ENCODE measurements at regions not wholly inside any gene's neighbourhood (a gene's known extent, or its start where the extent isn't known, plus 50 kb on each side); places are given as distances from the start of the nearest gene placed in this dataset.

DNA sequence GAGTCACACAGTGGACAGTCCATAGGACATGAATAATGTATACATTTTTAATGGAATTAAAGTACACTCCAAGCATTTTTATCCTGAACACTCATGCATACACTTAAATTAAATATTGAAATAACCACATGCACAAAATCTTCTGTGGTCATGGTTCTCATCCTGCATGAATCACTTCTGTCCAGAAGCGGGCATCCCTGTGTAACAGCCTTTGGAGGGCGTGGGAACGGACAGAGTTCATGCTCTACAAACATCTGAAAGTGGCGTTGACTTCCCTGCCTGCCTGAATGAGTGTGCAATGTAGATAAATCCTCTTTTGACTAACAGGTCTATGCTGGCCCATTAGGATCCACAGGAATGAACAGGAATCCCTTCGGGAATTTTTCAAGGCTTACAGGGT lies 780.2 kb downstream of the BRD1 start:
- TF ChIP-seq JUND (IDR thresholded peaks at IDR 0.05) (no peak), EZH2phosphoT487 (IDR thresholded peaks at IDR 0.05; ENCODE audit: borderline replicate concordance) (no peak), SIN3A (IDR thresholded peaks at IDR 0.05; ENCODE audit: low read depth) (no peak), ZNF274 (IDR thresholded peaks at IDR 0.05; ENCODE audit: low read depth, low read length) (no peak), ZFX (IDR thresholded peaks at IDR 0.05) (no peak), SRF (IDR thresholded peaks at IDR 0.05; ENCODE audit: low read depth) (no peak)
- TF ChIP-seq, protein P1, sequence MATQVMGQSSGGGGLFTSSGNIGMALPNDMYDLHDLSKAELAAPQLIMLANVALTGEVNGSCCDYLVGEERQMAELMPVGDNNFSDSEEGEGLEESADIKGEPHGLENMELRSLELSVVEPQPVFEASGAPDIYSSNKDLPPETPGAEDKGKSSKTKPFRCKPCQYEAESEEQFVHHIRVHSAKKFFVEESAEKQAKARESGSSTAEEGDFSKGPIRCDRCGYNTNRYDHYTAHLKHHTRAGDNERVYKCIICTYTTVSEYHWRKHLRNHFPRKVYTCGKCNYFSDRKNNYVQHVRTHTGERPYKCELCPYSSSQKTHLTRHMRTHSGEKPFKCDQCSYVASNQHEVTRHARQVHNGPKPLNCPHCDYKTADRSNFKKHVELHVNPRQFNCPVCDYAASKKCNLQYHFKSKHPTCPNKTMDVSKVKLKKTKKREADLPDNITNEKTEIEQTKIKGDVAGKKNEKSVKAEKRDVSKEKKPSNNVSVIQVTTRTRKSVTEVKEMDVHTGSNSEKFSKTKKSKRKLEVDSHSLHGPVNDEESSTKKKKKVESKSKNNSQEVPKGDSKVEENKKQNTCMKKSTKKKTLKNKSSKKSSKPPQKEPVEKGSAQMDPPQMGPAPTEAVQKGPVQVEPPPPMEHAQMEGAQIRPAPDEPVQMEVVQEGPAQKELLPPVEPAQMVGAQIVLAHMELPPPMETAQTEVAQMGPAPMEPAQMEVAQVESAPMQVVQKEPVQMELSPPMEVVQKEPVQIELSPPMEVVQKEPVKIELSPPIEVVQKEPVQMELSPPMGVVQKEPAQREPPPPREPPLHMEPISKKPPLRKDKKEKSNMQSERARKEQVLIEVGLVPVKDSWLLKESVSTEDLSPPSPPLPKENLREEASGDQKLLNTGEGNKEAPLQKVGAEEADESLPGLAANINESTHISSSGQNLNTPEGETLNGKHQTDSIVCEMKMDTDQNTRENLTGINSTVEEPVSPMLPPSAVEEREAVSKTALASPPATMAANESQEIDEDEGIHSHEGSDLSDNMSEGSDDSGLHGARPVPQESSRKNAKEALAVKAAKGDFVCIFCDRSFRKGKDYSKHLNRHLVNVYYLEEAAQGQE (IDR thresholded peaks at IDR 0.05; ENCODE audit: low read depth), result no peak
- TF ChIP-seq, protein P2, sequence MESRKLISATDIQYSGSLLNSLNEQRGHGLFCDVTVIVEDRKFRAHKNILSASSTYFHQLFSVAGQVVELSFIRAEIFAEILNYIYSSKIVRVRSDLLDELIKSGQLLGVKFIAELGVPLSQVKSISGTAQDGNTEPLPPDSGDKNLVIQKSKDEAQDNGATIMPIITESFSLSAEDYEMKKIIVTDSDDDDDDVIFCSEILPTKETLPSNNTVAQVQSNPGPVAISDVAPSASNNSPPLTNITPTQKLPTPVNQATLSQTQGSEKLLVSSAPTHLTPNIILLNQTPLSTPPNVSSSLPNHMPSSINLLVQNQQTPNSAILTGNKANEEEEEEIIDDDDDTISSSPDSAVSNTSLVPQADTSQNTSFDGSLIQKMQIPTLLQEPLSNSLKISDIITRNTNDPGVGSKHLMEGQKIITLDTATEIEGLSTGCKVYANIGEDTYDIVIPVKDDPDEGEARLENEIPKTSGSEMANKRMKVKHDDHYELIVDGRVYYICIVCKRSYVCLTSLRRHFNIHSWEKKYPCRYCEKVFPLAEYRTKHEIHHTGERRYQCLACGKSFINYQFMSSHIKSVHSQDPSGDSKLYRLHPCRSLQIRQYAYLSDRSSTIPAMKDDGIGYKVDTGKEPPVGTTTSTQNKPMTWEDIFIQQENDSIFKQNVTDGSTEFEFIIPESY (IDR thresholded peaks at IDR 0.05; ENCODE audit: extremely low read depth, insufficient replicate concordance, low read length), result no peak
- CTCF ChIA-PET, result interaction anchor here (1.3 to 5.1 kb wide), 2 partner anchors 18 to 258 kb away, joined by 3 to 207 read pairs; no protein-coding TSS in a partner anchor
- H3K27me3 ChIP-seq (ENCODE audit: insufficient read depth, low read length), result peaks cover 39% of the 10 kb centered on the region
- no peaks in the 10 kb centered on the region for H3K4me1 ChIP-seq (ENCODE audit: control insufficient read depth in 1 of 2, insufficient read depth in 2 of 2, low read length in 2 of 2)
- intact Hi-C loops (cut with micrococcal nuclease), result no loop called here
- no peak overlapping the region for H2AFZ ChIP-seq (ENCODE audit: low read depth, low read length, poor library complexity, severe bottlenecking)
- H3K9me3 ChIP-seq (ENCODE audit: control insufficient read depth in 1 of 2, insufficient read depth in 1 of 2, low read depth in 1 of 2, low read length in 2 of 2), result no peaks in the 10 kb centered on the region
- H3K36me3 ChIP-seq (ENCODE audit: control insufficient read depth in 1 of 2, insufficient read depth in 2 of 2, low read length in 2 of 2), result no peaks in the 10 kb centered on the region
- POLR2A ChIA-PET, result interaction anchor here (1.4 kb wide), 1 partner anchor 258 kb away, joined by 3 read pairs; no protein-coding TSS in a partner anchor
- H3K27ac ChIP-seq (ENCODE audit: low read depth, low read length), result no peak overlapping the region
- ATAC-seq (no peak), DNase-seq (ENCODE audit: low read depth, low spot score) (no peak)
- no peak overlapping the region for H3K4me2 ChIP-seq (ENCODE audit: low read length)
- H3K79me2 ChIP-seq (ENCODE audit: insufficient read depth, low read length), result no peaks in the 10 kb centered on the region
- RAD21 ChIA-PET (ENCODE audit: low non-redundant PET in 1 of 2, low total read pairs in 2 of 2, uncharacterized antibody in 2 of 2, unreplicated experiment in 2 of 2), result interaction anchor here (0.6 to 2.8 kb wide), 2 partner anchors 258 kb away, joined by 4 to 45 read pairs (median 40); no protein-coding TSS in a partner anchor
- no peaks in the 10 kb centered on the region for H3K9me2 ChIP-seq (ENCODE audit: insufficient read depth)
- no peak overlapping the region for H3K4me3 ChIP-seq (replicated peaks in 1 of 2; ENCODE audit: low read depth in 1 of 2, low read length in 2 of 2)
- no peaks in the 10 kb centered on the region for H4K20me1 ChIP-seq (ENCODE audit: insufficient read depth)
- H3K9ac ChIP-seq (ENCODE audit: low read length), result no peak overlapping the region
- BruUV-seq (replicated peaks), result no TSS peak
